Fibroblast of lung (primary cell): ENCODE measurements at regions not wholly inside any gene's neighbourhood (a gene's known extent, or its start where the extent isn't known, plus 50 kb on each side); places are given as distances from the start of the nearest gene placed in this dataset.
A peak's percentile ranks its signal among the peaks of the same experiment; 100 is the strongest.

Experiments used
- DNase-seq, 2 donors: peaks; one replicate each; pipeline versions ENCODE4 v3.0.0 to v3.0.0-alpha.2; 2010; ENCODE audit warnings: low read depth in 2 of 2
- H2AFZ ChIP-seq: 2 replicates; pipeline ENCODE4 v1.5.1; 2012; ENCODE audit warnings: low read length, control low read depth, inconsistent platforms
- H3K27ac ChIP-seq: 2 replicates; pipeline ENCODE4 v1.5.1; 2011; ENCODE audit warnings: low read length, control low read depth; ENCODE audit not compliant: insufficient read depth
- H3K27me3 ChIP-seq: 2 replicates; pipeline ENCODE4 v1.5.1; 2011; ENCODE audit warnings: mild to moderate bottlenecking, low read length; ENCODE audit not compliant: control insufficient read depth, insufficient read depth
- H3K36me3 ChIP-seq: 2 replicates; pipeline ENCODE4 v1.5.1; 2011; ENCODE audit warnings: low read length; ENCODE audit not compliant: control insufficient read depth, insufficient read depth
- H3K4me1 ChIP-seq: 2 replicates; pipeline ENCODE4 v1.5.1; 2011; ENCODE audit warnings: low read length; ENCODE audit not compliant: control insufficient read depth, insufficient read depth; ENCODE audit errors: extremely low read depth
- H3K4me2 ChIP-seq: 2 replicates; pipeline ENCODE4 v1.5.1; 2011; ENCODE audit warnings: low read length, control low read depth; ENCODE audit not compliant: insufficient read depth; ENCODE audit errors: extremely low read depth
- H3K4me3 ChIP-seq, 4 experiments: fragments of 200-600 bp in 1 of 4; sonication (generic) in 1 of 4; replicated peaks in 1 of 4; 2 replicates each; pipeline ENCODE4 v1.5.1; 2011 to 2016; ENCODE audit warnings: low read length in 4 of 4, low read depth in 3 of 4, mild to moderate bottlenecking in 3 of 4, control low read depth in 2 of 4, inconsistent platforms in 1 of 4, mixed read lengths in 1 of 4; ENCODE audit not compliant: insufficient read depth in 1 of 4; ENCODE audit errors: control extremely low read depth in 1 of 4
- H3K79me2 ChIP-seq: 2 replicates; pipeline ENCODE4 v1.5.1; 2012; ENCODE audit warnings: mild to moderate bottlenecking, low read length, inconsistent platforms; ENCODE audit not compliant: control insufficient read depth, insufficient read depth
- H3K9ac ChIP-seq: 2 replicates; pipeline ENCODE4 v1.5.1; 2011; ENCODE audit warnings: mild to moderate bottlenecking, low read length, control low read depth; ENCODE audit not compliant: insufficient read depth
- H3K9me3 ChIP-seq: 2 replicates; pipeline ENCODE4 v1.5.1; 2012; ENCODE audit warnings: low read depth, low read length; ENCODE audit not compliant: control insufficient read depth, insufficient read depth
- H4K20me1 ChIP-seq: 2 replicates; pipeline ENCODE4 v1.5.1; 2011; ENCODE audit warnings: low read length; ENCODE audit not compliant: control insufficient read depth, insufficient read depth; ENCODE audit errors: extremely low read depth
- EZH2 ChIP-seq: IDR thresholded peaks from 2 replicates; pipeline ENCODE4 v1.5.1; 2012; ENCODE audit warnings: low read length, control low read depth, mild to moderate bottlenecking; ENCODE audit errors: missing control alignments
- TF ChIP-seq, protein P1 (sequence below), 2 donors: IDR thresholded peaks in 1 of 2; conservative IDR thresholded peaks in 1 of 2; 1 replicate in 1 of 2; 2 replicates in 1 of 2; pipeline ENCODE4 v1.5.1; 2011 to 2012; ENCODE audit warnings: low read length in 2 of 2, control low read depth in 1 of 2, inconsistent platforms in 1 of 2, low read depth in 1 of 2, mild to moderate bottlenecking in 1 of 2

DNA sequence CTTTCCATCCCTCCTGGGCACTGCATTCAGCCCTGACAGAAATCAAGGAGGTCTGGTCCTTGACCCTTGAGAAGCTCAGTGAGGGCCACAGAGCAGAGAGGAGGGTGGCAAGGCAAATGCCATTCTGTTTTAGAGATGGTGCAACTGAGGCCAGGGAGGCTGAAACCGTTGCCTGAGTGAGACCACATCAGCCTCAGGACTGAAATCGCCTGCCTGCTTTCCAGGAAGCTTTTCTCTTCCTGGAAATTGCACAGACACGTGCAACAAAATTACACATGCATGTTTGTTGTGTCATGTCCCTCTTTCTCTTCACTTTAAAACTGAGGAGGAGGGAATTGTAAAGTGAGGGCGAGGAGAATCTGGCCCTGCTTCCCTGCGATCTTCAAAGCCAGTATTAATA is 113.7 kb upstream of the PDE10A start:
- Histone ChIP-seq H3K9me3 (no peaks in the 10 kb centered on the region), H3K27me3 (no peaks in the 10 kb centered on the region), H3K4me2 (no peak overlapping the region), H2AFZ (no peak overlapping the region), H4K20me1 (no peaks in the 10 kb centered on the region), H3K36me3 (no peaks in the 10 kb centered on the region), H3K79me2 (no peaks in the 10 kb centered on the region), H3K4me1 (no peaks in the 10 kb centered on the region), H3K9ac (no peak overlapping the region), H3K4me3 (no peak overlapping the region), H3K27ac (no peak overlapping the region)
- TF ChIP-seq, protein P1, sequence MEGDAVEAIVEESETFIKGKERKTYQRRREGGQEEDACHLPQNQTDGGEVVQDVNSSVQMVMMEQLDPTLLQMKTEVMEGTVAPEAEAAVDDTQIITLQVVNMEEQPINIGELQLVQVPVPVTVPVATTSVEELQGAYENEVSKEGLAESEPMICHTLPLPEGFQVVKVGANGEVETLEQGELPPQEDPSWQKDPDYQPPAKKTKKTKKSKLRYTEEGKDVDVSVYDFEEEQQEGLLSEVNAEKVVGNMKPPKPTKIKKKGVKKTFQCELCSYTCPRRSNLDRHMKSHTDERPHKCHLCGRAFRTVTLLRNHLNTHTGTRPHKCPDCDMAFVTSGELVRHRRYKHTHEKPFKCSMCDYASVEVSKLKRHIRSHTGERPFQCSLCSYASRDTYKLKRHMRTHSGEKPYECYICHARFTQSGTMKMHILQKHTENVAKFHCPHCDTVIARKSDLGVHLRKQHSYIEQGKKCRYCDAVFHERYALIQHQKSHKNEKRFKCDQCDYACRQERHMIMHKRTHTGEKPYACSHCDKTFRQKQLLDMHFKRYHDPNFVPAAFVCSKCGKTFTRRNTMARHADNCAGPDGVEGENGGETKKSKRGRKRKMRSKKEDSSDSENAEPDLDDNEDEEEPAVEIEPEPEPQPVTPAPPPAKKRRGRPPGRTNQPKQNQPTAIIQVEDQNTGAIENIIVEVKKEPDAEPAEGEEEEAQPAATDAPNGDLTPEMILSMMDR (conservative IDR thresholded peaks at IDR 0.05 in 1 of 2, IDR thresholded peaks at IDR 0.05 in 1 of 2; ENCODE audit: low read depth in 1 of 2, low read length in 2 of 2) = no peak
- TF ChIP-seq EZH2 = no peak
- DNase-seq = no peak

- Histone ChIP-seq H3K4me2 (no peak overlapping the region), H3K4me1 (no peaks in the 10 kb centered on the region), H3K27me3 (no peaks in the 10 kb centered on the region), H4K20me1 (no peaks in the 10 kb centered on the region), H3K36me3 (no peaks in the 10 kb centered on the region), H3K27ac (no peak overlapping the region), H3K9me3 (no peaks in the 10 kb centered on the region), H2AFZ (no peak overlapping the region), H3K9ac (no peak overlapping the region), H3K4me3 (no peak overlapping the region), H3K79me2 (no peaks in the 10 kb centered on the region)
- no peak for DNase-seq
- TF ChIP-seq EZH2 = no peak
- TF ChIP-seq, protein P1 (conservative IDR thresholded peaks at IDR 0.05 in 1 of 2, IDR thresholded peaks at IDR 0.05 in 1 of 2; ENCODE audit: low read depth in 1 of 2, low read length in 2 of 2) = no peak
Measured at GRCh38 chr6:165775721-165776120, 112.7 kb upstream of the PDE10A start.

DNA sequence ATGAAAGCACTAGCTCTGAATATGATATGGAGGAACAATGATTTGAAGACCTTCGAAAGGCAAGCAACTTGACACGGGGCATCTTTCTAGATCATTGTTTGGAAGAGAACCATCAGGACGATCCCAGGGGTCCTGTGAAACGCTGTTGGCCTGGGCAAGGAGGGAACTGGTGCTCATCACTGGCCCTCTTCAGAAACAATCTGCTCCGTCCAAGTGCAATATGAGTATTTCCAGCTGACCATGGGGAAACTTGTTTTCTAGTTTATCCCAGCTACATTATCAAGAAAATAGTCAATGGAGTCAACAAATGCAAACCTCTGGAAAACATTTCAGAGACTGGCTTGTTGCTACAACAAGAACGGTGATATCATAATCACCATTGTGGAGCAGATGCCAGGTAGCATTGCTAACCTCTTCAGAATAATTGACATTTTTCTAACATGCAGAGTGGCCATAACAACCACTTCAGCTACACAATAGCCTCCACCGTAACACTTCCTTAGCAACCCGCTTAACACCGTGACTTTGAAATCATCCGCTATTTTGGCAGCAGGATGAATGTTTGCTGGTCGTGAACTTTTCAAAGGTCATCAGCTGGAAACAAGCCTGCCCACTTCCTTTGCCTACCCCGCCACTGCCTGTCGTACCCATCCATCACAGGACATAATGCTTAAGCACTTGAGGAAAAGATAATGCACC is 112.0 kb upstream of the PDE10A start:
- Histone ChIP-seq H3K79me2 (no peaks in the 10 kb centered on the region), H3K27ac (no peak overlapping the region), H3K27me3 (no peaks in the 10 kb centered on the region), H3K9ac (no peak overlapping the region), H3K36me3 (no peaks in the 10 kb centered on the region), H3K9me3 (no peaks in the 10 kb centered on the region), H4K20me1 (no peaks in the 10 kb centered on the region), H3K4me1 (no peaks in the 10 kb centered on the region), H3K4me3 (no peak overlapping the region), H2AFZ (no peak overlapping the region), H3K4me2 (no peak overlapping the region)
- no peak for TF ChIP-seq EZH2
- TF ChIP-seq, protein P1 (conservative IDR thresholded peaks at IDR 0.05 in 1 of 2, IDR thresholded peaks at IDR 0.05 in 1 of 2; ENCODE audit: low read depth in 1 of 2, low read length in 2 of 2) = no peak
- peak in 1 of 2 donors; percentile 31 for DNase-seq
